Epithelial cell of esophagus (primary cell): ENCODE measurements at regions not wholly inside any gene's neighbourhood (a gene's known extent, or its start where the extent isn't known, plus 50 kb on each side); places are given as distances from the start of the nearest gene placed in this dataset.
"Not testable (repeated sequence)": the region's sequence is repeated elsewhere in the genome, so short reads cannot be mapped to it uniquely, and the experiment has no call there.

ENCODE experiments used
- DNase-seq: peaks from one replicate; pipeline ENCODE4 v3.0.0; 2010; ENCODE audit warnings: low read depth
- H3K4me3 ChIP-seq: 2 replicates; pipeline ENCODE4 v1.5.1; 2011; ENCODE audit warnings: mild to moderate bottlenecking, low read length, control low read depth
- TF ChIP-seq, protein P1 (sequence below): IDR thresholded peaks from 2 replicates; pipeline ENCODE4 v1.5.1; 2011; ENCODE audit warnings: low read depth, mild to moderate bottlenecking, low read length, control low read depth, inconsistent platforms; ENCODE audit not compliant: insufficient read depth; ENCODE audit errors: missing control alignments

DNA sequence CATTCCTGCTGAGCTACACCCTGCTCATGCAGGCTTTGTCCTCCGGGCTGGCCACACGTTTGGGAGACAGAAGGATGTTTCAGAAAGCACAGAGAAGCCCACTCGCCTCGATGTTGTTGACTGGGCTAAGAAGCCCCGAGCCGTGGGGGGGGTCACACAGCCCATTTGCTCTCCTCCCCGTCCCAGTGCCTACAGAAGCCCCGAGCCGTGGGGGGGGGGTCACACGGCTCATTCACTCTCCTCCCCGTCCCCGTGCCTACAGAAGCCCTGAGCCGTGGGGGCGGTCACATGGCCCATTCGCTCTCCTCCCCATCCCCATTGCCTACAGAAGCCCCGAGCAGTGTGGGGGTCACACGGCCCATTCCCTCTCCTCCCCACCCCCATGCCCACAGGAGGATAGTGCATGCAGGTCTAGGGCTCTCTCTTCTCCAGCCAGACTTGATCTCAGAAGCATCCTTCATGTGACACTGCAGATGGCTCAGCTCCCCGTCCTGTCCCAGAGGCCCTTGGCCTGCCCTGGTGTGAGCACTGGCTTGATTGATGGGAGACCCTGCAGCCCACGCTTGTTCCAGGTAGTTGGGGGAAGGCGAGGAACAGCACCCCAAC, 72.9 kb downstream of the NPIPB11 start:
- H3K4me3 ChIP-seq, result not testable (repeated sequence)

DNA sequence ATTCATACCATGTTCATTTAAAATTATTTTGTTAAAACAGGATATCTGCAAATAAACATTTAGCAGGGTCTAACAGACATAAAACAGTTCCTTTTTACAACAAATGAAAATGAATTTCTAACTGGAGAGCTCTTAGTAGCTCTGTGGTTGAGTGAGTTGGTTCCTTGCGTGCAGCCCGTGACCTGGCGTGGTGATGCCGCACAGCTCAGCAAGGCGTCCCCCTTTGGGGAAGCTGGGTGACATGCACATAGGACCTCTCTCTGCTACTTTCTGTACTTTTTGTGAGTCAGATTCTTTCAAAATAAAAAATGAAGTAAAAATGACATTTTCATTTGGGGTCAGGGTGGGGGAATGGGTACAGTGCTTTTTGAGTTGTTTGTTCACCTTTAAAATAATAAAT, 75.9 kb downstream of the NPIPB11 start:
- H3K4me3 ChIP-seq, DNase-seq: not testable (repeated sequence)

More for the DNA sequence above, 72.9 kb downstream of the NPIPB11 start:
- DNase-seq, result not testable (repeated sequence)

DNA sequence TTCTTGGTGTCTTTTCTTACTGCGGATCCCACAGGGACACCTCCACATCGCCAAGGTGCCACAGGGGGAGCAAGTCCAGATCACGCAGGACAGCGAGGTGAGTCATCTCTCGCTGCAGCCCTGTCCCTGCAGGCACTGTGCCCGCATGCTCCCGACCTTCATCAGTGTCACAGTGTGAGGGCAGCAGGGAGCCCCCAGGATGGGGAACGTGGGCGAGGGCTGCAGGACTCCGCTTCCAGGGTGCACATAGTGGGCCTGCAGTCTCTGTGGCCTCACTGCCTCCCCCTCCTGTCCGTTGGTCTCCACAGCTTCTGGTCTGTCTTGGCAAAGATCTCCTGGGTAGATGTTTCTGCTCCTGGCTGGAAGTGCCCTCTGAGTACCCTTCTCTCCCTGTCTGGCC, 78.0 kb downstream of the NPIPB11 start:
- not testable (repeated sequence) for H3K4me3 ChIP-seq, DNase-seq

DNA sequence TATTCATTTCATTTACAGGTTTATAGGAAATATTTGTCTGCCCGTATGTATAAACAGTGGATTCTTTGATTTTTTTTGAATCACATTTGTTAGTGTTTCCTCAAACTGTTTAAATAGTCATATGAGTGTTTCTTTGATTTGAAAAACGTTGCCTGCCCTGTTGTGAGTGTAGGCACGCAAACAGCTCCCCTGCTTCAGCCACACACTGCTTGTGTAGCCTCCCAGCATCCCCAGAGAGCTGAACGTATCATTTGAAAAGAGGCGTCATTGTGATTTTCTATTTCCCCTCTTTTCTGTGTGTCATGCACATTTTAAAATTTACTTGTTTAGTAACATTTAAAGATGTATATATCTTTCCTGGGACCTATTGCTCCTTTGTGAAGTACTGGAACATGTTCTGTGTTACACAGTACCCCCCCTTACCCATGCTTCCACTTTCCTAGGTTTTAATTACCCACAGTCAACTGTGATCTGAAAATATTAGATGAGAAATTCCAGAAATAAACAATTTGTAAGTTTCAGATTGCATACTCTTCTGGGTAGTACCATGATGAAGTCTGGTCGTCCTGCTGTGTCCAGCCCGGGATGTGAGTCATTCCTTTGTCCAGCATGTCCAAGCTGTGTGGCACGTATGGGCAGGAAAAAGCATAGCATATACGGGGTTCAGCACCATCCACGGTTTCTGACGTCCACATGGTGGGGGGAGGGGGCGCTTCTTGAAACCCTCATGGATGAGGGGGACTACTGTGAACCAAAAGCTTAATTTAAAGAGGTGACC, 78.7 kb downstream of the NPIPB11 start:
- peak; percentile 22 for DNase-seq
- H3K4me3 ChIP-seq, result not testable (repeated sequence)

DNA sequence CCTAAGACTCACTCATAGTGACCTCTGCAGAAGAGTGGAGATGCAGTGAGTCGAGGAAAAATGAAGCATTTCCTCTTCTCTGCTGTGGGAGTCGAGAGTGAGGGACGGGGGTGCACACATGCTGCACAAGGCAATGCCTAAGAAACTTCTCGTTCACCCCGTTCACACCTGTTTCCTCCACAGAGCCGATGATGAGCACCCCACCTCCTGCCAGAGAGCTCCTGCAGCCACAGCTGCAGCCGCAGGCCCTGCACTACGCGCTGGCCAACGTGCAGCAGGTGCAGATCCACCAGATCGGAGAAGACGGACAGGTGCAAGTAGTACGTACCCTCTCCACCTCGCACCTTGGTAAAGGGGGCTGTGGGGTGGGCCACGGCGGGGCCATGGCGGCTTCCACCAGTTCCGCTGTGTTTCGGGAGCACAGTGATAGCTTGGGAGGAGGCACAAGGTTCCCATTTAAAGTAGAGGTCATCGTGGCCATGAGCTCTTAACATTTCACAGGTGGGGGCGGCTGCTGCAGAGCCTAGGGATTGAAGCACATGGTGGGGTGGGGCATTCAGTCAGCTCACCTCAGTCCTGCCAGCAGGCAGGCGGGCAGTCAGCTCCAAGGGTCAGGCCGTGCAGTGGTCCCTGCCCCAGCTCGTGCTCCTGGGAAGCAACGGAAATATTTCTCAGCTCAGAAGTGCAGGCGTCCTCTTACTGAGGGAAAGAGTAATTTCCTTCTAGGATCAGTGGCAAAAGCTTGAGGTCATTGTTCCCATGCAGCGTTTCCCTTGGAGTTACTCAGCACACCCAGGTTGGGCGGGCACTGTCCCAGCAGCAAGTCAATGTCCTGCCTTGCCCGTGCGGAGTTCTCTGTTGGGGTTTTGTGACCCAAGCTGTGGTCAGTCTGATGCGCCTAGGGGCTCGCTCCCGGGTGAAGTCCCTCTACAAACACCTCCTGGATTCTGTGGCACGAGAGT, 80.1 kb downstream of the NPIPB11 start:
- not testable (repeated sequence) for H3K4me3 ChIP-seq, DNase-seq

DNA sequence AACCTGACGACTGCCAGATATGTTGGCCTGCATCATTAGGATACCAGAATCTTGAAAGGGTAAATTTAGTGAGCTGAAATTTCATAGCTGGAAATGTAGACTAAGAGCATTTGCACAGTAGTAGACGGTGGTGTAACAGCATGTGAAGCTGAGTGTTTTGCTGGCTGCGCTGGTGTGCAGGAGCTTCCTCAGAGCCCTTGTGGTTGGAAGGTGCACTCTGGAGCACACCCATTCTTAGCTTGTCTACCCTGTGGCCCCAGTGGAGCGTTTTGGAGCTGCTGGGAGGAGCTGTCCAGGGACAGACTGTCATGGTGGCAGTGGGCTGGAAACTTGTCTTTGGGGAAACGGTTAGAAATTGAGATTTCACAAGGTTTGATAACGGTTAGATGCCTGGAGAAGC, 82.8 kb downstream of the NPIPB11 start:
- not testable (repeated sequence) for H3K4me3 ChIP-seq, DNase-seq

DNA sequence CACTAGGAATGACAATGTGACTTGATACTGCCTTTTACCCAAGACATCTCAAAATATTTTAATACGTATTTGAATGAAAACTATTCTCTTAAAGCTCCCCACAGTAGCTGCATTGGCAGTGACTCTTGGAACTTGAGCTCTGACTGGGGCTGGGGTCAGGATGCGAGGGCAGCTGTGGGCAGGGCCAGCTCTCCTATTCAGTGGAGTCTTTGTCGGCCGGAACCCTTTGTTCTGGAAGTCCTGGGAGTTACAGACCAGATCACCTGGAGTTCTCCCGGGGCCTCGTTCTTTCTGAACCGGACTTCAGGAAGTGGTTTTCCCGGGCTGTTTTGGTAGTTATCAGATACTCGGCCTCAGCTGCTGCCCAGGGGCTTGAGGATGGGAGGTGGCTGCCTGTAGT, 84.9 kb downstream of the NPIPB11 start:
- no peak overlapping the region for H3K4me3 ChIP-seq
- TF ChIP-seq, protein P1, sequence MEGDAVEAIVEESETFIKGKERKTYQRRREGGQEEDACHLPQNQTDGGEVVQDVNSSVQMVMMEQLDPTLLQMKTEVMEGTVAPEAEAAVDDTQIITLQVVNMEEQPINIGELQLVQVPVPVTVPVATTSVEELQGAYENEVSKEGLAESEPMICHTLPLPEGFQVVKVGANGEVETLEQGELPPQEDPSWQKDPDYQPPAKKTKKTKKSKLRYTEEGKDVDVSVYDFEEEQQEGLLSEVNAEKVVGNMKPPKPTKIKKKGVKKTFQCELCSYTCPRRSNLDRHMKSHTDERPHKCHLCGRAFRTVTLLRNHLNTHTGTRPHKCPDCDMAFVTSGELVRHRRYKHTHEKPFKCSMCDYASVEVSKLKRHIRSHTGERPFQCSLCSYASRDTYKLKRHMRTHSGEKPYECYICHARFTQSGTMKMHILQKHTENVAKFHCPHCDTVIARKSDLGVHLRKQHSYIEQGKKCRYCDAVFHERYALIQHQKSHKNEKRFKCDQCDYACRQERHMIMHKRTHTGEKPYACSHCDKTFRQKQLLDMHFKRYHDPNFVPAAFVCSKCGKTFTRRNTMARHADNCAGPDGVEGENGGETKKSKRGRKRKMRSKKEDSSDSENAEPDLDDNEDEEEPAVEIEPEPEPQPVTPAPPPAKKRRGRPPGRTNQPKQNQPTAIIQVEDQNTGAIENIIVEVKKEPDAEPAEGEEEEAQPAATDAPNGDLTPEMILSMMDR, result no peak
- no peak for DNase-seq

DNA sequence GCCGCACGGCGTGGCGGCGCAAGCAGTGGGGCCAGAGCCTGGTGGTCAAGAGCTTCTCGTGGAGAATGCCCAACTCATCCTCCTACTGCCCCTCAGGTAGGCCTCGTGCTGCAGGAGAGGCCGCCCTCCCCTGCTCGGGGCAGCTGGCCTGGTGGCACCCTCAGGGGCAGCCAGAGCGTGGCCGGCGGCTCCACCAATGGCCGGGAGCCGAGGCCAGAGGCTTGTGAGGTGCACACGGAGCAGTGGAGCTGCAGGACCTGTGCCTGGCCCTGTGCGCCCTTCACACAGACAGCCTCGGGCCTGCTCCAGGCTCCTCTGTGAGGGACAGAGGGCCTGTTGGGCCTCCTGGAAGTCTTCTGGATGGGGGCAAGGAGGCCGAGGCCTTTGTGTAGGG, 85.5 kb downstream of the NPIPB11 start:
- no peak for DNase-seq
- H3K4me3 ChIP-seq, result no peak overlapping the region
- TF ChIP-seq, protein P1, result no peak

DNA sequence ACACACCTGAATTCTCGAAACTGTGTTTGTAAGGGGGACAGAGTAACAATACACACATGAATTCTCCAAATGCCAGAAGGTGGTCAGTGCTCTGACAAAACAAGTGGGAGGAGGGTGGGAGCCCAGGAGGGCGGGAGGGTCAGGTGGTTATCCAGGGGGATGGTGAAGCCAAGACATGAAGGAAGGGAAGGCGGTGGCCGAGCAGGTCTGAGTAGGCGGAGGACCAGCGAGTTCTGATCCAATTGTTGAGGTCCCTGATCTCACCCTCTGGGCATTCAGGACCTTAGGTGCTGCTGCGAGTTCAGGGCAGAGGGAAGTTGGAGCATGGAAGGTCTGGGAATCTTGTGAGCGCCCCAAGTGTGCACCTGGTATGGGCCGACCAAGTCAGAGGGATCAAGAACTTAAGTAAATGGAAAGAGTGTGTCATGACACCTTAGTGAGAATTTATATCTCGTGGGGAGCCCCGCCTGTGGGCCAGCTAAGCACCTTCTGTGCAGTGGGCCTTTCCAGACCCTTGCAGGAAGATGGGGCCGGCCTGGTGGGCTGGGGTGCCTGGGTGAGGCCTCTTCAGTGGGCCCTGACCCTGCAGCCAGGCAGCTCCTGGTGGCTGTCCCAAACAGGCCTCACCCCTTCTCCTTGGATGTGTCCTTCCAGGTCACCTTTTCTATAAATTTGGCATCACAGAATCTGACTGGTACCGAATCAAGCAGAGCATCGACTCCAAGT, 86.1 kb downstream of the NPIPB11 start:
- no peak for DNase-seq
- no peak overlapping the region for H3K4me3 ChIP-seq
- TF ChIP-seq, protein P1, result no peak
